Fibroblast of lung (primary cell): ENCODE measurements at regions not wholly inside any gene's neighbourhood (a gene's known extent, or its start where the extent isn't known, plus 50 kb on each side); places are given as distances from the start of the nearest gene placed in this dataset.

Experiments used
- DNase-seq, 2 donors: peaks; one replicate each; pipeline versions ENCODE4 v3.0.0 to v3.0.0-alpha.2; 2010; ENCODE audit warnings: low read depth in 2 of 2
- H2AFZ ChIP-seq: 2 replicates; pipeline ENCODE4 v1.5.1; 2012; ENCODE audit warnings: low read length, control low read depth, inconsistent platforms
- H3K27ac ChIP-seq: 2 replicates; pipeline ENCODE4 v1.5.1; 2011; ENCODE audit warnings: low read length, control low read depth; ENCODE audit not compliant: insufficient read depth
- H3K27me3 ChIP-seq: 2 replicates; pipeline ENCODE4 v1.5.1; 2011; ENCODE audit warnings: mild to moderate bottlenecking, low read length; ENCODE audit not compliant: control insufficient read depth, insufficient read depth
- H3K36me3 ChIP-seq: 2 replicates; pipeline ENCODE4 v1.5.1; 2011; ENCODE audit warnings: low read length; ENCODE audit not compliant: control insufficient read depth, insufficient read depth
- H3K4me1 ChIP-seq: 2 replicates; pipeline ENCODE4 v1.5.1; 2011; ENCODE audit warnings: low read length; ENCODE audit not compliant: control insufficient read depth, insufficient read depth; ENCODE audit errors: extremely low read depth
- H3K4me2 ChIP-seq: 2 replicates; pipeline ENCODE4 v1.5.1; 2011; ENCODE audit warnings: low read length, control low read depth; ENCODE audit not compliant: insufficient read depth; ENCODE audit errors: extremely low read depth
- H3K4me3 ChIP-seq, 4 experiments: fragments of 200-600 bp in 1 of 4; sonication (generic) in 1 of 4; replicated peaks in 1 of 4; 2 replicates each; pipeline ENCODE4 v1.5.1; 2011 to 2016; ENCODE audit warnings: low read length in 4 of 4, low read depth in 3 of 4, mild to moderate bottlenecking in 3 of 4, control low read depth in 2 of 4, inconsistent platforms in 1 of 4, mixed read lengths in 1 of 4; ENCODE audit not compliant: insufficient read depth in 1 of 4; ENCODE audit errors: control extremely low read depth in 1 of 4
- H3K79me2 ChIP-seq: 2 replicates; pipeline ENCODE4 v1.5.1; 2012; ENCODE audit warnings: mild to moderate bottlenecking, low read length, inconsistent platforms; ENCODE audit not compliant: control insufficient read depth, insufficient read depth
- H3K9ac ChIP-seq: 2 replicates; pipeline ENCODE4 v1.5.1; 2011; ENCODE audit warnings: mild to moderate bottlenecking, low read length, control low read depth; ENCODE audit not compliant: insufficient read depth
- H3K9me3 ChIP-seq: 2 replicates; pipeline ENCODE4 v1.5.1; 2012; ENCODE audit warnings: low read depth, low read length; ENCODE audit not compliant: control insufficient read depth, insufficient read depth
- H4K20me1 ChIP-seq: 2 replicates; pipeline ENCODE4 v1.5.1; 2011; ENCODE audit warnings: low read length; ENCODE audit not compliant: control insufficient read depth, insufficient read depth; ENCODE audit errors: extremely low read depth
- EZH2 ChIP-seq: IDR thresholded peaks from 2 replicates; pipeline ENCODE4 v1.5.1; 2012; ENCODE audit warnings: low read length, control low read depth, mild to moderate bottlenecking; ENCODE audit errors: missing control alignments
- TF ChIP-seq, protein P1 (sequence below), 2 donors: IDR thresholded peaks in 1 of 2; conservative IDR thresholded peaks in 1 of 2; 1 replicate in 1 of 2; 2 replicates in 1 of 2; pipeline ENCODE4 v1.5.1; 2011 to 2012; ENCODE audit warnings: low read length in 2 of 2, control low read depth in 1 of 2, inconsistent platforms in 1 of 2, low read depth in 1 of 2, mild to moderate bottlenecking in 1 of 2

DNA sequence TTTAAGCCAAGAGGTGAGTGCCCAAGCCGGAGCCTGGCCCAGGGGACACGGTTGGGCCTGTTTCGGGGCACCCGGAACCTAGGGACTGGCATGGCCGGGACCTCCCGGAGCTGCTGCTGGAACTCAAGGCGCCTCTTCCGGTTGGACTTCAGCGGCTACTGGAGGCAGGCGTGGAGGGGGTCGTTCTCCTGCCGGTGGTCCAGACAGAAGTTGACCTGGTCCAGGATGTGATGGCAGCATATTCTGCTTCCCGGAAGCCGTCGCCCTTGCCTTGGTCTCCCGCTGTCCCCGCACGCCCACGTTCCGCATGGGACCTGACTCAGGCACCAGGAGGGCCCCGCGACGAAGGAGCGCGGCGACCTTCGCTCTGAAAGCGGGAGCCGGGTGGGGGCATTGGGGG, 240.8 kb downstream of the FOXA2 start:
- H3K9me3 ChIP-seq: no peaks in the 10 kb centered on the region
- DNase-seq: no peak
- H3K4me2 ChIP-seq: no peak overlapping the region
- no peak overlapping the region for H3K27ac ChIP-seq
- TF ChIP-seq EZH2: no peak
- TF ChIP-seq, protein P1, sequence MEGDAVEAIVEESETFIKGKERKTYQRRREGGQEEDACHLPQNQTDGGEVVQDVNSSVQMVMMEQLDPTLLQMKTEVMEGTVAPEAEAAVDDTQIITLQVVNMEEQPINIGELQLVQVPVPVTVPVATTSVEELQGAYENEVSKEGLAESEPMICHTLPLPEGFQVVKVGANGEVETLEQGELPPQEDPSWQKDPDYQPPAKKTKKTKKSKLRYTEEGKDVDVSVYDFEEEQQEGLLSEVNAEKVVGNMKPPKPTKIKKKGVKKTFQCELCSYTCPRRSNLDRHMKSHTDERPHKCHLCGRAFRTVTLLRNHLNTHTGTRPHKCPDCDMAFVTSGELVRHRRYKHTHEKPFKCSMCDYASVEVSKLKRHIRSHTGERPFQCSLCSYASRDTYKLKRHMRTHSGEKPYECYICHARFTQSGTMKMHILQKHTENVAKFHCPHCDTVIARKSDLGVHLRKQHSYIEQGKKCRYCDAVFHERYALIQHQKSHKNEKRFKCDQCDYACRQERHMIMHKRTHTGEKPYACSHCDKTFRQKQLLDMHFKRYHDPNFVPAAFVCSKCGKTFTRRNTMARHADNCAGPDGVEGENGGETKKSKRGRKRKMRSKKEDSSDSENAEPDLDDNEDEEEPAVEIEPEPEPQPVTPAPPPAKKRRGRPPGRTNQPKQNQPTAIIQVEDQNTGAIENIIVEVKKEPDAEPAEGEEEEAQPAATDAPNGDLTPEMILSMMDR (conservative IDR thresholded peaks at IDR 0.05 in 1 of 2, IDR thresholded peaks at IDR 0.05 in 1 of 2; ENCODE audit: low read depth in 1 of 2, low read length in 2 of 2): no peak
- no peak overlapping the region for H2AFZ ChIP-seq
- H4K20me1 ChIP-seq: no peaks in the 10 kb centered on the region
- H3K27me3 ChIP-seq: no peaks in the 10 kb centered on the region
- H3K4me1 ChIP-seq: no peaks in the 10 kb centered on the region
- H3K9ac ChIP-seq: no peak overlapping the region
- H3K79me2 ChIP-seq: no peaks in the 10 kb centered on the region
- no peak overlapping the region for H3K4me3 ChIP-seq
- H3K36me3 ChIP-seq: no peaks in the 10 kb centered on the region

DNA sequence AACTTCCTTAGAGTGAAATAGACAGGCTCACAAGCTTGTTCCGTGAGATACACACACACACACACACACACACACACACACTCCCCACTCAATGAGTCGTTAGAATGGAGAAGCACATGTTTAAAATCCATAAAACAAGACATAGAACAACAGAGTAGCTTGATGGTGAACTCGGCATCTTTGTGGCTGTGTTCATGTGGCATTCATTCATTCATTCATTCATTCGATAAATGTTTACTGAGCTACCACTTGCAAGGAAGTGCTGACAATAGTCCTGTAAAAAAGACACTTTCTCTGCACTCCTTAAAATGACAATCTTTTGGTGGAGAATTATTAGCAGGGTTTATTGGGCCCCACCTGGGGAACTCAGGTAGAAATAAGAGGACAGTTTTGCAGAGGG, 242.0 kb downstream of the FOXA2 start:
- DNase-seq: no peak
- TF ChIP-seq, protein P1 (conservative IDR thresholded peaks at IDR 0.05 in 1 of 2, IDR thresholded peaks at IDR 0.05 in 1 of 2; ENCODE audit: low read depth in 1 of 2, low read length in 2 of 2): no peak
- no peak for TF ChIP-seq EZH2
- Histone ChIP-seq H2AFZ (no peak overlapping the region), H3K4me1 (no peaks in the 10 kb centered on the region), H3K9me3 (no peaks in the 10 kb centered on the region), H3K79me2 (no peaks in the 10 kb centered on the region), H3K27me3 (no peaks in the 10 kb centered on the region), H4K20me1 (no peaks in the 10 kb centered on the region), H3K4me3 (no peak overlapping the region), H3K36me3 (no peaks in the 10 kb centered on the region), H3K27ac (no peak overlapping the region), H3K9ac (no peak overlapping the region), H3K4me2 (no peak overlapping the region)

DNA sequence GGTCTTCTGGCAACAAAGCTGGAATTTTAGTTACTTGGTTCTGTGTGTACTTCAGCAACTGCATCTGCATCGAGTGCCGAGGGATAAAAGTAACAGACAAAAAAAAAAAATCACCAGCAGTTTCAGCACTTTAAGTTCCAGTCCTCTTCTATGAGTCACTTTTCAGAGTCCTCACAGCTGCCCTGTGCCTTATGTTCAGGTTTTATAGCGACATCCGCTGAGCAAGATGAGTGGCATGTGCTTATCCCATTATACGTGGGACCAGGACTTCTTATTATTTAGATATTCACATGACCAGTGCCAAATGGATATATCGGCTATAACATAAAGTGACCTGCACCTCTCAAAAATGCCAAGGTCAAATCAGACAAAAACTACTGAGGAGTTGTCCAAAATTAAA, 242.9 kb downstream of the FOXA2 start:
- Histone ChIP-seq H4K20me1 (no peaks in the 10 kb centered on the region), H2AFZ (no peak overlapping the region), H3K4me2 (no peak overlapping the region), H3K9ac (no peak overlapping the region), H3K27ac (no peak overlapping the region), H3K9me3 (no peaks in the 10 kb centered on the region), H3K36me3 (no peaks in the 10 kb centered on the region), H3K4me1 (no peaks in the 10 kb centered on the region), H3K27me3 (no peaks in the 10 kb centered on the region), H3K4me3 (no peak overlapping the region), H3K79me2 (no peaks in the 10 kb centered on the region)
- DNase-seq: peak; percentile 4 to 6
- TF ChIP-seq, protein P1 (conservative IDR thresholded peaks at IDR 0.05 in 1 of 2, IDR thresholded peaks at IDR 0.05 in 1 of 2; ENCODE audit: low read depth in 1 of 2, low read length in 2 of 2): no peak
- TF ChIP-seq EZH2: no peak
